GM12864 (cell line): ENCODE measurements at regions not wholly inside any gene's neighbourhood (a gene's known extent, or its start where the extent isn't known, plus 50 kb on each side); places are given as distances from the start of the nearest gene placed in this dataset.

ENCODE experiments used
- DNase-seq: peaks from one replicate; pipeline ENCODE4 v3.0.0-alpha.2; 2011; ENCODE audit warnings: low read depth
- H3K4me3 ChIP-seq: 2 replicates; pipeline ENCODE4 v1.5.1; 2011; ENCODE audit warnings: mild to moderate bottlenecking, low read depth, low read length, control low read depth
- CTCF ChIP-seq: IDR thresholded peaks from 2 replicates; pipeline ENCODE4 v1.5.1; 2011; ENCODE audit warnings: low read depth, mild to moderate bottlenecking, moderate library complexity, low read length, control low read depth, inconsistent platforms; ENCODE audit errors: missing control alignments

GRCh38 chr4:125658773-125659172 lies 344.0 kb downstream of the FAT4 start:
- no peak for TF ChIP-seq CTCF
- no peak overlapping the region for H3K4me3 ChIP-seq
- DNase-seq = no peak

GRCh38 chr4:125663896-125664767 lies 349.4 kb downstream of the FAT4 start:
- no peak overlapping the region for H3K4me3 ChIP-seq
- TF ChIP-seq CTCF = no peak

DNA sequence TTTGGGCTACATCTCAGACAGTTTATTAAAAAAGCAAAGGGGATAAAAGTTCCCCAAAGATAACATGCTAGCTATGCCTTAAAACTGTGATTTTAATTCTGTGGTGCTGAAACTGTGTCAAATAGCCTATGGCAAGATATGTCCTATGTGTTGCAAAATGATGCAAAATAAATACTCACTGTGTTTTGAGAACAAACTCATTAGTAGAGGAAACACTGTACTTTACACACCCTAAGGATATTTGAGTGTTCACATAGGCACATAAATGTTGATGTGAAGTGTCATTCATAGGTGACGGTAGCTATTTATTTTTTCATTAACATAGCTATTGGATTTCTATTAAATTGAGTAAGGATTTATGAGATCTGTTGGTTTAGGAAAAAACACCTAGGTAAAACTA lies 351.9 kb downstream of the FAT4 start:
- H3K4me3 ChIP-seq = no peak overlapping the region
- DNase-seq = no peak
- TF ChIP-seq CTCF = no peak

More at GRCh38 chr4:125663896-125664767, 349.4 kb downstream of the FAT4 start:
- DNase-seq = no peak

DNA sequence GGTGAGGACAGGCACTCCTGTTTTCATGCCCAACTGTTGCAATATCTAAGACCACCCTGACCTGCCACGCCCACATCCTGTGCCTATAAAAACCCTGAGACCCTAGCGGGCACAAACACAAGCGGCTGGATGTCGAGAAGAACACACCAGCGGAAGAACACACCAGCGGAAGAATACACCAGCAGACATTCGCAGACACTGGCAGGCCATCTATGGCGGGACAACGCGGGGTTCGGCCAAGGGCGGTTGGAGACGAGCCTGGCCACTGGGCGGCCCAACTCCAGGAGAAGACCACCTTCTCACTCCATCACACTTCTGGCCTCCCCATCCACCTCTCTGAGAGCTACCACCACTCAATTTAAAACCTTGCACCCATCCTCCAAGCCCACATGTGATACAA lies 361.4 kb downstream of the FAT4 start:
- H3K4me3 ChIP-seq = no peak overlapping the region
- DNase-seq = no peak
- TF ChIP-seq CTCF = no peak

DNA sequence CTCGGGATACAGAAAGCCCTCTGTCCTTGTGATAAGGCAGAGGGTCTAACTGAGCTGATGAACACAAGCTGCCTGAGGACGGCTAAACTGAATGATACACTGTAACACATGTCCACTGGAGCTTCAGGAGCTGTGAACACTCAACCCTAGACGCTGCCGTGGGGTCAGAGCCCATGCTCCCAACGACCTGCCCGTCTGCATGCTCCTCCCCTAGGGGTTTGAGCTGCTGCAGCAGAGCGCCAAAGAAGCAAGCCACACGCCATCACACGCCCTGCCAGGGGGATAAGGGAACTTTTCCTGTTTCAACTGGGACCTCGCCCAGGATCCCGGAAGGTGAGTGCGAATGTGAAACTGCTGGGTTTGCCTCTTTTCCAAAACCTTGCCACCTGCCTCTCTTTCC lies 361.8 kb downstream of the FAT4 start:
- no peak for TF ChIP-seq CTCF
- no peak overlapping the region for H3K4me3 ChIP-seq
- no peak for DNase-seq

DNA sequence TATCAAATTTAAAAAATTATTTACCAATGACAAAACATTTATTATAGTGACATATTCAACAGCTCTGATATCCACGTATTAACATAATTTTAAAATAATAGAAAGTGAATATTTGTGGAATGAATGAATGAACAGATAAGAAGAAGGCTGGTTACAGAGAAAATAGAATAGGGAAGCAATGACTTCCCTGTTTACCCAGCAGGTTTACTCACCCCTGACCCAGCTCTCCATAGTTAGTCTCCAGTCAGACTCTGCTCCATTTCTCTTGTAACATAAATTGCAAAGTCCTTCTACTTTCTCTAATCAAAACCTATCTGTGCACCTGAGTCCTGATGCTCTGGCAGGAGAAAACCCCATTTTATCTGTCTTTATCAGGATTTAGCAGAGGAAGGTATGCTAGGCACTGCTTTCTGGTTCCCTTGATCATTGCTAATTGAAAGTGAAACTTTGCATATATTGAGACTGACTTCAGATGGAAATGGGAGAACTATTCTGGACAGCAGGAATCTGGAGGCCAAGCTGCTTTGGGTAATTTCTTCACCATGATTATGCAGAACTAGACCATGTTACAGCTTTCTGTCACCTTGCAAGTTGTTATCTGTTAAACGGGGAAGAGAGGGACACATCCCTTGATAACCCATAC lies 363.0 kb downstream of the FAT4 start:
- TF ChIP-seq CTCF = no peak
- H3K4me3 ChIP-seq = no peak overlapping the region
- no peak for DNase-seq
